Stimulated activated CD8-positive, alpha-beta memory T cell treated with anti-CD3 and anti-CD28 coated beads, Interleukin-4, amount 100 ng/mL, for 4 hours (primary cell): ENCODE measurements at regions not wholly inside any gene's neighbourhood (a gene's known extent, or its start where the extent isn't known, plus 50 kb on each side); places are given as distances from the start of the nearest gene placed in this dataset.

ENCODE experiments used
- DNase-seq, 2 donors: peaks; one replicate each; pipeline ENCODE4 v3.0.0-alpha.2; 2020; ENCODE audit warnings: low read depth in 2 of 2, low spot score in 1 of 2

DNA sequence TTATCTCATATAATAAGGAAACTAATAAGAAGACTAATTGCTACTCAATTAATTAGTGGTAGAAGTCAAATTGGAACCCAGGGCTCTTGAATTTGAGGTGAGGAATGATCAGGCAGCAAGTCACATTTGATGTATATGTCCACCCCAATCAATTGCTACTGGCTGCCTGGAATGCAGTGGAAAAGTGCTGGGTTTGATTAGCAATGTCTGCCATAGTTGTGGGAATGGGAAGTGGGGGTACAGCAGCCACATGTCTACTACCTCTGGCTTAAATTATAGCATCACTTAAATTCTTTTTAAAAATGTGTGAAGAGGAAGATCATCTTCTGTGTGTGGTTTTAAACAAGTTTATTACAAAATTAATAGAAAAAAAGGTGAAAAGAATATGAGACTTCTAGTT lies 50.8 kb upstream of the NAV2 start:
- DNase-seq, result no peak

DNA sequence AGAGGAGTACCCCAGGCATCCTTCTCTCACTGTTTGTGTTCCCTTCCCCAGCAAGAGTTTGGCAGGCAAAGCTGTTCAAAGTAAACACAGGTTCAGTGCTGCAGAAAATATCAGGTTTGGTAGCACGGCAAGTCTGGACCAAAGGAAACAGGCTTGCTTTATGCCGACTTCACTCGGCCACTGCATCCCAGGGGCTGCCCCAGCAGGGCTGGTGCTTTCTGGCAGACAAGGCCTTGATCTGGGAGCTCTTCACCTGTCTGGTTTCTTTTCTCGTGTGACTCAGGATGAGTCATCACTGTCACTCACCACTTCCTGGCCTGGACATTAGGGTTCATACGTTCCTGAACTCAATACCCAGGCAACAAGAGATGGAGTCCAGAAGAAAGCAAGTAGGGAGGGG lies 52.6 kb upstream of the NAV2 start:
- DNase-seq, result no peak

DNA sequence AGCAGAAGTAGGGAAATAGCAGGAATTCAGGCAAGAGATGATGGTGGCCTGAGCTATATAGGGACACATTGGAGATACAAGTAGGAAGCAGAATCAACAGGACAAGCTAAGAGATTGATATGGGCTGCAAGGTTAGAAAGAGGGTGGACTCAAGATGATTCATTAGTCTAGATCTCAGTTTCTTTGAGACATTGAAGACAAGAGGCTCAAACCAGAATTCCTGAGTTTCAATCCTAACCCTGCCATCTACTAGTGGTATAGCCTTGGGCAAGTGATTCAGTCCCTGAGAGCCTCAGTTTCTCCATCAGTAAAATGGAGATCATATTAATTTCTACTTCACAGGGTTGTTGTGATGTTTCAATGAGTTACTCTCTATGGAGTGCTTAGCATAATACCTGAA lies 53.1 kb upstream of the NAV2 start:
- DNase-seq, result no peak

GRCh38 chr11:19658344-19658743 lies 54.3 kb upstream of the NAV2 start:
- no peak for DNase-seq

DNA sequence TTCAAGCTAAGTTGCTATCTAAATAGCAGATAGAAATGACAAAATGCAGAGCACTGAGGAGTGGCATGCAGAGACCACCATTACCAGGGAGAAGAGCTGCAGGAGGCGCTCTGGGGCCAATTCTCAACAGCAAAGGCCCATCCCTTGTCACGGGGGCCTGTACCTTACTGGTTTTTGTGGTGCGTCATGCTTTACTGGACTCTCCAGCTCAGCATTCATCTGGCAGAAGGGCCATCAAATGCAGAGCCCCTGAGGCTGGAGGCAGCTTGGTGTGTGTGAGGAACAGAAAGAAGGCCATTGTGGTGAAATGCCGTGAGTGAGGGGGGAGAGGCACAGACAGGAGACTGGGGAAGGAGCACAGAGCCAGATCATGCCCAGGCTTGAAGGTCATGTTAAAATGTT lies 56.5 kb upstream of the NAV2 start:
- DNase-seq, result no peak

DNA sequence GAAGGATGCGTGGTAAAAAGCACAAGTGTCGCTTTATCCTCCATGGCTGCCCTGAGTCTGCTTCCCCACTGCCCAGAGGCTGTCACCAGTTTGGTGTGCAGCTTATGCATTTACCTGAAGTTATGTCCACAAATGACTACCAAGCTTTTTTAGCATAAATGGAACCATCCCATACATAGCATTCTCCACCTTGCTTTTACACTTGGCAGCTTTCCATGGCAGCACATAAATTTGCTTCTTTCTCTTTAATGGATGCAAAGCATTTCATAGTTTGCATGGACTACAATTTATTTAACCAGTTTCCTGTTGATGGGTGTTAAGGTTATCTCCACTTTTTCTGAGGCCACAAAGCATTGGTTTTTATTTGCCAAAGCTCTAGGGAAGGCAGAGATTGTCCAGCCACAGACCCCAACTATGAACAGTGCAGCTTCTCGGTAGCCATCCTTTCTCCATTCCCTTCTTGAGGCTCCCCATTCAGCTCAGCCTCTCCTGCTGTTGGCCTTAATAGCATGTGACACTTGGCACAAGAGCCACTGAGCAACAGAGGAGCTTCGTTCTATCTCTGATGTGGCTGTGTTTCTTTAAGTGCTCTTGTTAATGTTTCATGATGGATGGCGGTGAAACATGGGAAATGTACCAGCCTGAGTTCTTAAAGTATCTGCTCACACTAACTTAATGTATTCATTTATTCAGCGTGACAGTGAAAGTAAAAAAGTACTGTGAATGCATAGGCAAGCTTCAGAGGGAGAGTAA lies 59.8 kb upstream of the NAV2 start:
- DNase-seq, result no peak

DNA sequence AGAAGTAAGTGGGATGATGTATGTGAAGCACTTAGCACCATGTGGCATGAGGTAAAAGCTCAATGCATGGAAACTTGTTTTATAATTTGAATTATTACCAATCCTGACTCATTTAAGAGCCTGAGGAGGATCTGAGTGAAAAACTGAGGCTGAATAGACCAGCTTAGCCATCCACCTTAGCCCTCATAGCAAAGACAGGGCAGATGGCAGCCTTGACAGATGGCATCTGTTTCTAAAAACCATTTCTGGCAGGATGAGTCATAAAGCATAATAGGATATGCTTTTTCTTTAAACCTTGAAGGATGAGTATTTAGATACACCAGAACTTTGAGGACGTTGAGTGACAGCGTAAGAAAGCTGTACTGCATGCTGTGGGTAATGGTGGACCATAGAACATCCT lies 61.0 kb upstream of the NAV2 start:
- DNase-seq, result no peak

- no peak for DNase-seq
These were observed 61.6 kb upstream of the NAV2 start for GRCh38 chr11:19651028-19651427.

DNA sequence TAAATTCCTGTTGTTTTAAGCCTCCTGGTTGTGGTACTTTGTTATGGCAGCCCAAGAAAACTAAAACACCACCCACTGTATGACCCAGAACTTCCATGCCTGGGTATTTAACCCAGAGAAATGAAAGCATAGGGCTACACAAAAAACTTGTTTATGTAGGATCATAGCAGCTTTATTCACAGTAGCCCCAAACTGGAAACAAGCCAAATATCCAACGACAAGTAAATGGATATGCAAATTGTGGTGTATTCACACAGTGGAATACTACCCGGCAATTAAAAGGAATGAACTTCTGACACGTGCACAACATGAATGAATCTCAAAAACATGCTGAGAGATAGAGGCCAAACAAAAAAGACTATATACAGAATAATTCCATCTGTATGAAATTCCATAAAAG lies 62.2 kb upstream of the NAV2 start:
- DNase-seq, result no peak

DNA sequence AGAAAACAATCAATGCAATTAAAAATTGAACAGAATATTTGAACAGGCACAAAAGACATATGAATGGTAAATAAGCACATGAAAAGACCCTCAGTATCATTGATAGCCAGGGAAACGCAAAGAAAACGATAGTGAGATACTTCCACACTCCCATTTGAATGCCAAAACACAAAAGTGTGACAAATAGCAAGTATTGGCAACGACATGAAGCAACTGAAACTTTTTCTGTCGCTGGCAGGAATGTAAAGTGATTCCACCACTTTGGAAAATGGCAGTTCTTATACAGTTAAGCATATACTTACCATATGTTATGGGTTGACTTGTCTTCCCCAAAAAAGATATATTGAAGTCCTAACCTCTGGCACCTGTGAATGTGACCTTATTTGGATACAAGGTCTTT lies 62.9 kb upstream of the NAV2 start:
- no peak for DNase-seq

DNA sequence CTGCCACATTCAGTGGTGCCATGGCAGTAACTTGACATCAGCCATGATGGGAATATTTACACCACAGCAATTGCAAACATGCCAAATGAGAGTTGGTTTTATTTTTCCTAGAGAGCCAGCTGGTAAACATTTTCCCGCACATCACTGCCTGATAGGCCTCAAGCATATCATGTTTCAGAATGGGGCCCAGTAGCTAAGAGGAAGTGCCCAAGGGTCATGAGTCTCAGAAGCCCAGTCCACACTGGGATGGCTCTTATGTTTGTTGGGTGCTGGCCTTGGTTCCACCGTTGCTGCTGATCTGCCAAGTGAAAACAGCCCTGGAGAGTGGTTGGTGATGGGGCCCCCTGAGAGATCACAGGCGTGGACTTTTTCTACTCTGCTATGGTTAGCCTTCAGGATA lies 64.3 kb upstream of the NAV2 start:
- no peak for DNase-seq

- no peak for DNase-seq
These were observed 64.8 kb upstream of the NAV2 start for GRCh38 chr11:19647816-19648215.

GRCh38 chr11:19646921-19647320 lies 65.7 kb upstream of the NAV2 start:
- no peak for DNase-seq

- DNase-seq, result no peak
These were observed 66.3 kb upstream of the NAV2 start for GRCh38 chr11:19646308-19646707.

DNA sequence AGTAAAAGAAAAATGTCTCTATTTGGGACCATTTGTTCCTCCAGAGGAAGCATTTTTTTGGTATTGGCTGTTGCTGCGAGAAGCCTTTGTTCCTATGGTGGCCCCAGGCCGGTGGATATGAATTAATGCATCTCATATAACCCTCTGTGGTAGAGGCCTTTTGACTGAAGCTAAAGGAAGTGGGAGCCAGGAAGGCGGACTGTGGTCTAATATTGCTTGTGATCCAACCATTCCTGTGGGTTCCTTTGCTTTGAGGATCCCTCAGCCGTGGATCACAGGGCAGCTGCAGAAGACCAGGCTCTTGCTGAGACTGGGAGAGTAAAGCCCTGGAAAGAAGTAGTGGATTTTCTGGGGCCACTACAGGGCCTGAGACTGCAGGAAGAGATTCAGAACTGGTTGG lies 68.3 kb upstream of the NAV2 start:
- no peak for DNase-seq

DNA sequence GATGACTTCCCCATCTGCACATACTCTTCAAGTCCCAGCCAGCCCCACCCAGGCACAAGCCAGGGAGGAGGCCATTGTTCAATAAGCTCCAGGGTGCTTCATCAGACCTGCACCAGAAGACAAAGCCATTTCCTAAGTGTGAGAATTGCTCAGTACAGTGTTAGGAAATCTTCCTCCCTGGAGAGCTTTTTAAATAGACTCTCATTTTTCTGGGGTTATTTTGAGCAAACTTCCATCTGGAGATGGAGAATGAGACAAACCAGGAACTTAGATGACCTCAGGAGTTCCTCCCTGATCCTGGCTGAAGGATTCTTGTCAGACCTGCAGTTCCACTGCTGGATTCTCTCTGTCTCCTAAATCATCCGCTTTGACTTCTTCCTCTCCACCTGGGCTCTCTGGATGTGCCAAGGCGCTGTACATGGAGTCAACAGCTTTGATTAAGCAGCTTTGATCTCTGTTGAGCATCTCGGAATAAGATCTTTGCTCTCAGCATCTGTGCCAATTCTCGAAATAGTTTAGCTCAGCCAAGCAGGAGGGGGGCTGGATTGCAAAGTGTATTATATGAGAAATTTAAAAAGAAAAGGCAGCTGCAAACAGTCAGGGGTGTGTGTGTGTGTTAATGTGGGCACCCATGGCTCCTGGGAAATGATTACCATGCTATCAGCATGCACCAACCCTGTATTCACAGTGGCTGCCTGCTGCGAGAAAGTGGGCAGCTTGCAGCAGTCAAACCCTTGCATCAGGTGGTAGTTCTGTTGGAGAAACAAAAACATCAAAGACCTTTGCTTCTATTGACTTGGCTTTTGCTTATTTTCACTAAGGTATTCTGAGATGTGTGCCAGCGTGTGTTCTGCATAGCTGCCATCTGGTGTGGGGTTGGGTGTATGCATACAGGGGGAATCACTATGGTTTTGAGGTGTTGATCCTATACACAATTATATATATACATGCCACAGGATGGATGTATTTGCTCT lies 70.2 kb upstream of the NAV2 start:
- DNase-seq, result no peak

- DNase-seq, result no peak
These were observed 73.0 kb upstream of the NAV2 start for GRCh38 chr11:19639603-19640105.

DNA sequence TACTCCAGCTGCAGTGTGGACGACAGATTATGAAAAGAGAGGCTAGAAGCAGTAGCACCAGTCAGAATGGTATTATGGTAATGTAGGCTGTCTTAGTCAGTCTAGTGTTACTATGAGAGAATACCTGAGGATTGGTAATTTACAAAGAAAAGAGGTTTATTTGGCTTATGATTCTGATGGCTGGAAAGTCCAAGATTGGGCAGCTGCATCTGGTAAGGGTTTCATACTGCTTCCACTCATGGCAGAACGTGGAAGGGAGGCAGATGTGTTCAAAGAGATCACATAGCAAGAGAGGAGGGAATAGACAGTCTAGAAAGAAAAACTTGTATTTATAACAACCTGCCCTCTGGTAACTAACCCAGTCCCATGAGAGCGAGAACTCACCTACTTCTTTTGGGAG lies 77.3 kb upstream of the NAV2 start:
- DNase-seq, result no peak

DNA sequence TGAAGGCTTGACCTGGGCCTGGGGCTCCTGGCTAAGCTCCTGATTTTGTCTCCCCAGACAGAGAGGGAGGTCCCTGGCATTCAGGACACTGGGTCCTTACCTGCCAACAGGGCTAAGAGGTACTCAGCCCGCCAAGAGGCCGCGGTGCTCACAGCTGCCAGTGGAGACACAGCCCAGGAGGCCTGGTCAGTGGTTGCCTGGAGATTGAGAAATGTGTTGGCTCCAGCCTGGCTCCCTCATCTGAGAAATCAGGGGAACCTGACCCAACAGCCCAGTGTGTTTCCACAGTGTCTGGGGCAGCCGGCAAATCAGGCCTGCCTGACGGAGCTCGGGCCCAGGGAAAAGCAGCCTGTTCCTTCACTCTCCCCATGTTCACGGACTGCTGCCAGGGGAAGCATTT lies 79.4 kb upstream of the NAV2 start:
- no peak for DNase-seq

DNA sequence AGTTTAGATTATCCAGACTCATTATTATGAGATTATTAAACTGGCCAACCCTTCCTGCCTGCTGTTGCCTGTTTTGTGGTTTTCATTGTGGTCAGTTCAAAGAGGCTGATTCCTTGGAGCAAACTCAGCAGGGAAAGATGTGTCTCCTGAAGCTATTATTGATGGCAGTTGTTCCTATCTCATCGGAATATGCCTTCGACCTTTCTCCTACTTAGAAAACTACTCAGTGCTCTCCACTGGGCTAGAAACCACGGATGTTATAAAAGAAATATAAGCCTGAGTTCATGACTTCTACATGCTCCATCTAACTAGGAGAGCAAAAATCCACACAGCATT lies 80.2 kb upstream of the NAV2 start:
- no peak for DNase-seq

- DNase-seq, result no peak
These were observed 80.7 kb upstream of the NAV2 start for GRCh38 chr11:19631712-19632498.

DNA sequence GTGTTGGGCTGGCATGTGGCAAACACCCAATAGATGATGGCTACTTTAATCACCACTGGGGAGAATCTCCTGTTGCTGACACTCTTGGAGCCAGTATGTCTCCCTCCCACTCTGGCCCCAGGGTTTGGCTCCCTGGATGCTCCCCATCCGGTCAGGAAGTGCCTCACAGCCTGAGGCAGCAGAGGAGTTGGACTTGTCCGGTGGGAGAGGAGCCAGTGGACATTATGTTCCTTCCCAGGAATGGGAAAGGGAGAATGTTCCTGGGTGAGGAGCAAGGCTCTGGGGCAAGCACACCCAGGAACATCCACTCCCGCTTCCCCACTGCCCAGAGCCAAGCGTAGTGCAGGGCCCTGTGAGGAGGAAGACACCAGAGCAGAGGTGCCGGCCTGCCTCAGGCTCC lies 84.6 kb upstream of the NAV2 start:
- no peak for DNase-seq
